WTC11 (cell line): ENCODE measurements at regions not wholly inside any gene's neighbourhood (a gene's known extent, or its start where the extent isn't known, plus 50 kb on each side); places are given as distances from the start of the nearest gene placed in this dataset.
"Not testable (repeated sequence)": the region's sequence is repeated elsewhere in the genome, so short reads cannot be mapped to it uniquely, and the experiment has no call there.

Experiments
- CTCF ChIP-seq: fragments of 200-600 bp; IDR thresholded peaks from 2 replicates; pipeline ENCODE4 v1.8.0; 2022; ENCODE audit warnings: antibody characterized with exemption
- NFYB ChIP-seq: sonication (generic); formaldehyde crosslinking; conservative IDR thresholded peaks from 2 replicates; pipeline ENCODE4 v1.8.0; 2022; ENCODE audit warnings: low read depth, missing genetic modification reagents
- PRDM15 ChIP-seq: sonication (generic); formaldehyde crosslinking; IDR thresholded peaks from 2 replicates; pipeline ENCODE4 v1.8.0; 2022; ENCODE audit warnings: missing genetic modification reagents

GRCh38 chr17:45673759-45674158 is 110.4 kb upstream of the CRHR1 start:
- TF ChIP-seq PRDM15 (CRISPR knock-in tag); CTCF; NFYB (CRISPR knock-in tag): not testable (repeated sequence)
